Lung (tissue), 11 donors: ENCODE measurements at regions not wholly inside any gene's neighbourhood (a gene's known extent, or its start where the extent isn't known, plus 50 kb on each side); places are given as distances from the start of the nearest gene placed in this dataset.

Experiments
- ATAC-seq: fragments of 200-7000 bp; cut with Tn5 transposase; one replicate; pipeline ENCODE4 v1.9.1; 2020; ENCODE audit warnings: moderate number of reproducible peaks; ENCODE audit not compliant: insufficient read depth, low FRiP score
- DNase-seq, 3 donors: peaks; one replicate each; pipeline ENCODE4 v3.0.0-alpha.2; 2013 to 2017
- H3K27ac ChIP-seq, 2 donors: one replicate each; pipeline ENCODE4 v1.5.1; 2013; ENCODE audit warnings: mild to moderate bottlenecking in 2 of 2, moderate library complexity in 2 of 2, control low read depth in 1 of 2, inconsistent platforms in 1 of 2, low read depth in 1 of 2, low read length in 1 of 2
- H3K27me3 ChIP-seq, 3 donors: one replicate each; pipeline ENCODE4 v1.5.1; 2013; ENCODE audit warnings: low read length in 2 of 3; ENCODE audit not compliant: control insufficient read depth in 3 of 3, insufficient read depth in 3 of 3
- H3K36me3 ChIP-seq, 4 donors: one replicate each; pipeline ENCODE4 v1.5.1; 2013; ENCODE audit warnings: low read length in 4 of 4, mild to moderate bottlenecking in 1 of 4, moderate library complexity in 1 of 4; ENCODE audit not compliant: control insufficient read depth in 4 of 4, insufficient read depth in 4 of 4
- H3K4me1 ChIP-seq, 5 donors: one replicate each; pipeline ENCODE4 v1.5.1; 2013; ENCODE audit warnings: low read length in 5 of 5, mild to moderate bottlenecking in 2 of 5, moderate library complexity in 1 of 5; ENCODE audit not compliant: control insufficient read depth in 5 of 5, insufficient read depth in 5 of 5
- H3K4me3 ChIP-seq: one replicate; pipeline ENCODE4 v1.5.1; 2013; ENCODE audit warnings: mild to moderate bottlenecking, control low read depth, moderate library complexity
- H3K9ac ChIP-seq, 2 donors: one replicate each; pipeline ENCODE4 v1.5.1; 2013; ENCODE audit warnings: low read length in 2 of 2, control low read depth in 1 of 2; ENCODE audit not compliant: insufficient read depth in 1 of 2
- H3K9me3 ChIP-seq, 4 donors: one replicate each; pipeline ENCODE4 v1.5.1; 2013; ENCODE audit warnings: low read length in 3 of 4, mild to moderate bottlenecking in 1 of 4, moderate library complexity in 1 of 4; ENCODE audit not compliant: control insufficient read depth in 4 of 4, insufficient read depth in 3 of 4
- WGBS, 2 donors: extraction: QIAGEN DNeasy Blood & Tissue Kit; methylation state at CpG; one replicate each; pipeline ENCODE4 v1.1.7; 2013; 5-methylcytosine and 5-hydroxymethylcytosine counted together
- TF ChIP-seq, protein P1 (sequence below): IDR thresholded peaks from 2 replicates; pipeline ENCODE4 v1.5.1; 2012; ENCODE audit warnings: mild to moderate bottlenecking; ENCODE audit errors: control extremely low read depth, extremely low read depth
- donor health status: control.
- donor health status: control.
- donor health status: Bipolar disorder and iron deficiency.
- donor health status: healthy.
- donor health status: DM: yes; HTN: yes; CAD: no.

DNA sequence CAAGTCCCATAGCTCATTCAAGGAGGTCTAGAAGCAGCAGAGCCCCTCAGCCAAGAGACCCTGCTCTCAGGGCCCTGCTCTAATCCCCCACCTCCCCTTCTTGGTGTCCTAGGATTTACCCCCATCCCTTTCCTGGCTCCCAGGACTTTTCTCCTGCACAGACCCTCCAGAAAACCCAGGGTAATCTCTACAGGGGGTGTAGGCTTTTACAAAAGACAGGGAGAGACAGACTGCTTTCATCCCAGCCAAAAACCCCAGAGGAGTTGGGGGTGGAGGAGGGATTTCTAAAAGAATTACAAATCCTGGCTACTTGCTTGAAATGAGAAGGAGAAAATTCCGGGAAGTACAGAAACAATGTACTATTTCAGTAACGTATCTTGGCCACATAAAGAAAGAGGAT is 133.3 kb downstream of the TNFSF13B start:
- TF ChIP-seq, protein P1, sequence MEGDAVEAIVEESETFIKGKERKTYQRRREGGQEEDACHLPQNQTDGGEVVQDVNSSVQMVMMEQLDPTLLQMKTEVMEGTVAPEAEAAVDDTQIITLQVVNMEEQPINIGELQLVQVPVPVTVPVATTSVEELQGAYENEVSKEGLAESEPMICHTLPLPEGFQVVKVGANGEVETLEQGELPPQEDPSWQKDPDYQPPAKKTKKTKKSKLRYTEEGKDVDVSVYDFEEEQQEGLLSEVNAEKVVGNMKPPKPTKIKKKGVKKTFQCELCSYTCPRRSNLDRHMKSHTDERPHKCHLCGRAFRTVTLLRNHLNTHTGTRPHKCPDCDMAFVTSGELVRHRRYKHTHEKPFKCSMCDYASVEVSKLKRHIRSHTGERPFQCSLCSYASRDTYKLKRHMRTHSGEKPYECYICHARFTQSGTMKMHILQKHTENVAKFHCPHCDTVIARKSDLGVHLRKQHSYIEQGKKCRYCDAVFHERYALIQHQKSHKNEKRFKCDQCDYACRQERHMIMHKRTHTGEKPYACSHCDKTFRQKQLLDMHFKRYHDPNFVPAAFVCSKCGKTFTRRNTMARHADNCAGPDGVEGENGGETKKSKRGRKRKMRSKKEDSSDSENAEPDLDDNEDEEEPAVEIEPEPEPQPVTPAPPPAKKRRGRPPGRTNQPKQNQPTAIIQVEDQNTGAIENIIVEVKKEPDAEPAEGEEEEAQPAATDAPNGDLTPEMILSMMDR: no peak
- ATAC-seq (no peak), DNase-seq (no peak)
- no peak overlapping the region for H3K4me3 ChIP-seq
- no peak overlapping the region for H3K9ac ChIP-seq
- no peak overlapping the region for H3K27ac ChIP-seq
- no peaks in the 10 kb centered on the region for H3K9me3 ChIP-seq
- H3K36me3 ChIP-seq: no peaks in the 10 kb centered on the region
- WGBS, 2 donors: 79 to 87% methylated on average over 2 of the region's 2 CpGs
- no peaks in the 10 kb centered on the region for H3K4me1 ChIP-seq
- peaks cover 0 to 3% (median 0%) of the 10 kb centered on the region in 3 donors for H3K27me3 ChIP-seq

DNA sequence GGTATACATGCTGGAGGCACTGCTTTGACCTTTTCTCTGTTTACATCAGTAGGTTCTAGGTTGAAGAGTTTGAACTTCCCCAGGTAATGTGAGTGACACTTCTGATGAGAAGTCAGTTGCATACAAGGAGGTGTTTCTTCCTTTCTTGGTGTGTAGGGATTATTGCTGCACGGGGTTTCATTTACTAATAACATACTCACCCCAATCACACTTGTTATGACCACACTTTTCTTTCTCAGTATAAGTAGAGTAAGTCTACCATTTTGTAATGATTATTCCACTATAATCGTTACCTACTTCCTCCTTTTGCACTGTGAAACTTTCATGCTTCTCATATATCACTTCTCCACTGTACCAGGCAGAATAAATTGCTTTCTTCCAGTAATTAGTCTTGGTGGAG is 138.0 kb downstream of the TNFSF13B start:
- ATAC-seq: no peak
- TF ChIP-seq, protein P1: no peak
- WGBS, 2 donors: 27 to 38% methylated on average over 2 of the region's 2 CpGs
- H3K36me3 ChIP-seq: no peaks in the 10 kb centered on the region
- no peaks in the 10 kb centered on the region for H3K27me3 ChIP-seq
- no peak overlapping the region for H3K27ac ChIP-seq
- no peaks in the 10 kb centered on the region for H3K4me1 ChIP-seq
- no peaks in the 10 kb centered on the region for H3K9me3 ChIP-seq
- no peak overlapping the region for H3K9ac ChIP-seq
- no peak overlapping the region for H3K4me3 ChIP-seq
- DNase-seq: no peak

- peak in 1 of 3 donors; percentile 8 for DNase-seq
Measured at GRCh38 chr13:108408672-108409071, 139.2 kb downstream of the TNFSF13B start.

GRCh38 chr13:108409730-108410129 is 140.2 kb downstream of the TNFSF13B start:
- Histone ChIP-seq H3K9me3 (no peaks in the 10 kb centered on the region), H3K27me3 (no peaks in the 10 kb centered on the region), H3K9ac (no peak overlapping the region), H3K4me1 (no peaks in the 10 kb centered on the region), H3K36me3 (no peaks in the 10 kb centered on the region), H3K4me3 (no peak overlapping the region), H3K27ac (no peak overlapping the region)
- TF ChIP-seq, protein P1: no peak
- DNase-seq (no peak), ATAC-seq (no peak)

More at GRCh38 chr13:108408672-108409071, 139.2 kb downstream of the TNFSF13B start:
- Histone ChIP-seq H3K4me3 (no peak overlapping the region), H3K27ac (no peak overlapping the region), H3K9ac (no peak overlapping the region), H3K36me3 (no peaks in the 10 kb centered on the region), H3K4me1 (no peaks in the 10 kb centered on the region), H3K27me3 (no peaks in the 10 kb centered on the region), H3K9me3 (no peaks in the 10 kb centered on the region)
- ATAC-seq: no peak
- 7 to 19% methylated on average over 2 of the region's 2 CpGs for WGBS, 2 donors
- TF ChIP-seq, protein P1: no peak
